A549 (cell line): ENCODE measurements at regions not wholly inside any gene's neighbourhood (a gene's known extent, or its start where the extent isn't known, plus 50 kb on each side); places are given as distances from the start of the nearest gene placed in this dataset.

Experiments
- ATAC-seq, 2 experiments: fragments of 200-7000 bp in 1 of 2; fragments of >200 bp in 1 of 2; cut with Nextera tagmentation in 1 of 2; cut with Tn5 transposase in 1 of 2; 3 replicates each; pipeline versions ENCODE4 v1.8.0 to v1.9.1; 2018 to 2020; ENCODE audit warnings: mild to moderate bottlenecking in 1 of 2, moderate library complexity in 1 of 2
- CTCF ChIA-PET: fragments of 300-600 bp; sonication (Branson Sonifier 250); formaldehyde crosslinking; extraction: SDS; loops from one replicate; lab custom pipeline; 2021; ENCODE audit warnings: antibody characterized with exemption, inconsistent platforms; lab: Yijun Ruan, JAX
- POLR2A ChIA-PET: fragments of 350-600 bp; formaldehyde crosslinking; extraction: SDS; loops from one replicate; lab custom pipeline; 2021; ENCODE audit warnings: antibody characterized with exemption, inconsistent platforms; lab: Yijun Ruan, JAX
- DNase-seq, 2 experiments: peaks; one replicate each; pipeline versions ENCODE4 v3.0.0 to v3.0.0-alpha.2; 2011 to 2016; ENCODE audit warnings: low read depth in 1 of 2, low spot score in 1 of 2
- FAIRE-seq: peaks from 2 replicates; lab custom pipeline; 2011; peaks lifted over from hg19 to GRCh38; lab: Jason Lieb, UNC
- H3K27ac ChIP-seq, 2 experiments: fragments of >200 bp; sonication (Bioruptor Twin); formaldehyde crosslinking; 3 replicates each; pipeline ENCODE4 v1.5.1; 2016 to 2017
- H3K4me1 ChIP-seq: fragments of >200 bp; sonication (Bioruptor Twin); formaldehyde crosslinking; 3 replicates; pipeline ENCODE4 v1.6.1; 2016
- H3K4me2 ChIP-seq: fragments of >200 bp; sonication (Bioruptor Twin); formaldehyde crosslinking; 3 replicates; pipeline ENCODE4 v1.6.1; 2016
- H3K4me3 ChIP-seq: fragments of >200 bp; sonication (Bioruptor Twin); formaldehyde crosslinking; 3 replicates; pipeline ENCODE4 v1.5.1; 2016
- H3K9me3 ChIP-seq: fragments of >200 bp; sonication (Bioruptor Twin); formaldehyde crosslinking; 3 replicates; pipeline ENCODE4 v1.6.1; 2016
- ATOH8 ChIP-seq: fragments of 250-450 bp; sonication (Bioruptor Pico); IDR thresholded peaks from 2 replicates; pipeline ENCODE4 v1.5.0; 2020; ENCODE audit warnings: low read depth, mild to moderate bottlenecking, moderate library complexity
- BCL3 ChIP-seq: fragments of >200 bp; sonication (Bioruptor Twin); formaldehyde crosslinking; IDR thresholded peaks from 3 replicates; pipeline ENCODE4 v1.6.1; 2016
- CBX2 ChIP-seq: fragments of 200-600 bp; sonication (generic); IDR thresholded peaks from 2 replicates; pipeline ENCODE4 v1.6.1; 2016; ENCODE audit warnings: low read depth, mild to moderate bottlenecking, borderline replicate concordance
- CEBPB ChIP-seq, 2 experiments: fragments of >200 bp in 1 of 2; sonication (Bioruptor Twin) in 1 of 2; formaldehyde crosslinking in 1 of 2; IDR thresholded peaks; 2 replicates each; pipeline ENCODE4 v1.6.1; 2012 to 2016
- EHF ChIP-seq: fragments of 250-450 bp; sonication (Bioruptor Pico); IDR thresholded peaks from 2 replicates; pipeline ENCODE4 v1.5.0; 2020; ENCODE audit warnings: mild to moderate bottlenecking
- EHMT2 ChIP-seq: fragments of 200-600 bp; sonication (generic); IDR thresholded peaks from 2 replicates; pipeline ENCODE4 v1.6.1; 2016; ENCODE audit warnings: antibody characterized with exemption, low read depth, mild to moderate bottlenecking, moderate library complexity
- ELK1 ChIP-seq: fragments of 150-350 bp; IDR thresholded peaks from 2 replicates; pipeline ENCODE4 v1.6.1; 2014; ENCODE audit warnings: low read depth, mild to moderate bottlenecking, low read length
- EP300 ChIP-seq, 2 experiments: fragments of >200 bp; sonication (Bioruptor Twin); formaldehyde crosslinking; IDR thresholded peaks; 2 replicates in 1 of 2; 3 replicates in 1 of 2; pipeline ENCODE4 v1.6.1; 2016 to 2017
- ESRRA ChIP-seq: fragments of 150-350 bp; IDR thresholded peaks from 2 replicates; pipeline ENCODE4 v1.6.1; 2014; ENCODE audit warnings: mild to moderate bottlenecking, low read length, borderline replicate concordance
- GATA3 ChIP-seq: IDR thresholded peaks from 2 replicates; pipeline ENCODE4 v1.6.1; 2012; ENCODE audit warnings: borderline replicate concordance
- HOXB5 ChIP-seq: fragments of 250-450 bp; sonication (Bioruptor Pico); IDR thresholded peaks from 2 replicates; pipeline ENCODE4 v1.5.0; 2020; ENCODE audit warnings: mild to moderate bottlenecking, moderate library complexity
- JUN ChIP-seq, 2 experiments: fragments of >200 bp; sonication (Bioruptor Twin); formaldehyde crosslinking; IDR thresholded peaks; 2 replicates in 1 of 2; 3 replicates in 1 of 2; pipeline ENCODE4 v1.6.1; 2016 to 2017
- KDM5A ChIP-seq: fragments of 200-600 bp; sonication (generic); IDR thresholded peaks from 2 replicates; pipeline ENCODE4 v1.6.1; 2016; ENCODE audit warnings: antibody characterized with exemption, mild to moderate bottlenecking
- MAZ ChIP-seq: fragments of 150-350 bp; IDR thresholded peaks from 2 replicates; pipeline ENCODE4 v1.6.1; 2014; ENCODE audit warnings: antibody characterized with exemption, low read depth, low read length, borderline replicate concordance
- MYC ChIP-seq: IDR thresholded peaks from 2 replicates; pipeline ENCODE4 v1.6.1; 2012; ENCODE audit warnings: mild to moderate bottlenecking, inconsistent platforms, low read length, improper control_type of control experiment, borderline replicate concordance
- NR3C1 ChIP-seq: fragments of >200 bp; sonication (Bioruptor Twin); formaldehyde crosslinking; IDR thresholded peaks from 3 replicates; pipeline ENCODE4 v1.6.1; 2017
- POLR2AphosphoS2 ChIP-seq: conservative IDR thresholded peaks from 2 replicates; pipeline ENCODE4 v1.6.1; 2012; ENCODE audit warnings: low read length, improper control_type of control experiment, inconsistent platforms
- RAD21 ChIP-seq, 2 experiments: fragments of >200 bp in 1 of 2; sonication (Bioruptor Twin) in 1 of 2; formaldehyde crosslinking in 1 of 2; IDR thresholded peaks in 1 of 2; conservative IDR thresholded peaks in 1 of 2; 2 replicates in 1 of 2; 3 replicates in 1 of 2; pipeline ENCODE4 v1.6.1; 2012 to 2018; ENCODE audit warnings: inconsistent platforms in 1 of 2
- RCOR1 ChIP-seq: fragments of 150-350 bp; IDR thresholded peaks from 2 replicates; pipeline ENCODE4 v1.6.1; 2014; ENCODE audit warnings: antibody characterized with exemption, low read length, low read depth
- REST ChIP-seq: fragments of 200-600 bp; sonication (generic); IDR thresholded peaks from 2 replicates; pipeline ENCODE4 v1.6.1; 2016; ENCODE audit warnings: antibody characterized with exemption, mild to moderate bottlenecking, moderate library complexity
- SREBF2 ChIP-seq: fragments of 450-650 bp; IDR thresholded peaks from 2 replicates; pipeline ENCODE4 v1.6.1; 2014; ENCODE audit warnings: mild to moderate bottlenecking, moderate library complexity
- TFCP2L1 ChIP-seq: fragments of 250-450 bp; sonication (Bioruptor Pico); IDR thresholded peaks from 2 replicates; pipeline ENCODE4 v1.5.0; 2021; ENCODE audit warnings: mild to moderate bottlenecking
- USF2 ChIP-seq: fragments of 450-650 bp; IDR thresholded peaks from 2 replicates; pipeline ENCODE4 v1.6.1; 2014; ENCODE audit warnings: antibody characterized with exemption
- ZC3H11A ChIP-seq: fragments of 450-650 bp; IDR thresholded peaks from 2 replicates; pipeline ENCODE4 v1.6.1; 2014; ENCODE audit warnings: antibody characterized with exemption, mild to moderate bottlenecking
- ZNF302 ChIP-seq: fragments of 250-450 bp; sonication (Bioruptor Pico); IDR thresholded peaks from 2 replicates; pipeline ENCODE4 v1.9.0; 2021; ENCODE audit warnings: inconsistent platforms, mild to moderate bottlenecking, moderate library complexity
- WGBS: methylation state at CpG from one replicate; pipeline ENCODE4 v1.1.6; 2017; ENCODE audit errors: missing lambda C conversion rate; 5-methylcytosine and 5-hydroxymethylcytosine counted together

- H3K4me3 ChIP-seq = no peak overlapping the region
- H3K4me1 ChIP-seq = no peaks in the 10 kb centered on the region
- POLR2A ChIA-PET = no interaction called here
- no peak for TF ChIP-seq HOXB5 (CRISPR knock-in tag)
- TF ChIP-seq KDM5A = no peak
- no peak for TF ChIP-seq EP300 (IDR thresholded peaks at IDR 0.05)
- TF ChIP-seq ELK1 = no peak
- TF ChIP-seq CBX2 = no peak
- no peak for TF ChIP-seq MAZ
- TF ChIP-seq USF2 = no peak
- no peak for TF ChIP-seq POLR2AphosphoS2
- no peak for TF ChIP-seq ZNF302 (CRISPR knock-in tag)
- FAIRE-seq (no peak), DNase-seq (no peak), ATAC-seq (no peak)
- H3K27ac ChIP-seq = no peak overlapping the region
- 0% methylated on average over 5 of the region's 14 CpGs for WGBS
- H3K9me3 ChIP-seq = no peaks in the 10 kb centered on the region
- CTCF ChIA-PET = no interaction called here
- H3K4me2 ChIP-seq = no peak overlapping the region
Observed at GRCh38 chrY:8673896-8674295, 663.4 kb upstream of the TSPY4 start.

- no peaks in the 10 kb centered on the region for H3K9me3 ChIP-seq
- ChIA-PET CTCF (no interaction called here), POLR2A (no interaction called here)
- no peak overlapping the region for H3K4me2 ChIP-seq
- no peak overlapping the region for H3K27ac ChIP-seq
- ATAC-seq (no peak), FAIRE-seq (no peak), DNase-seq (no peak)
- WGBS = 22% methylated on average over 3 of the region's 5 CpGs
- no peak overlapping the region for H3K4me3 ChIP-seq
- TF ChIP-seq RAD21 (conservative IDR thresholded peaks at IDR 0.05 in 1 of 2, IDR thresholded peaks at IDR 0.05 in 1 of 2) (no peak), ATOH8 (no peak), MAZ (no peak), JUN (IDR thresholded peaks at IDR 0.05) (no peak), EHF (CRISPR knock-in tag) (no peak), REST (no peak), ZC3H11A (no peak), MYC (no peak), NR3C1 (no peak), SREBF2 (no peak), EHMT2 (no peak), CEBPB (IDR thresholded peaks at IDR 0.05) (no peak), TFCP2L1 (CRISPR knock-in tag) (no peak), BCL3 (no peak), ESRRA (no peak), RCOR1 (no peak), GATA3 (no peak)
- H3K4me1 ChIP-seq = no peaks in the 10 kb centered on the region
Observed at GRCh38 chrY:8677336-8677935, 659.8 kb upstream of the TSPY4 start.
